ENCODE measurements at regions not wholly inside any gene's neighbourhood (a gene's known extent, or its start where the extent isn't known, plus 50 kb on each side); places are given as distances from the start of the nearest gene placed in this dataset.

- WGBS (ENCODE audit: insufficient coverage, insufficient replicate concordance, low lambda C conversion rate, missing lambda C conversion rate): 0% methylated on average over 2 of the region's 2 CpGs
- FAIRE-seq (no peak), ATAC-seq (no peak), DNase-seq (ENCODE audit: low read depth, low spot score) (no peak)
- ChIA-PET SMC1A (ENCODE audit: uncharacterized antibody, unreplicated experiment) (no interaction called here), CTCF (no interaction called here), POLR2A (interaction anchor here (0.6 kb wide), 1 partner anchor 12 kb away, joined by 3 read pairs; no protein-coding TSS in a partner anchor), RAD21 (ENCODE audit: unreplicated experiment) (no interaction called here)
- H3K4me1 ChIP-seq (ENCODE audit: control insufficient read depth, insufficient read depth, low read length): no peaks in the 10 kb centered on the region
- H3K9ac ChIP-seq (ENCODE audit: control insufficient read depth, insufficient read depth, low read length): no peak overlapping the region
- intact Hi-C loops (cut with micrococcal nuclease; ENCODE audit: unreplicated experiment) (no loop called here), in situ Hi-C loops (cut with MboI) (no loop called here)
- H2AFZ ChIP-seq (ENCODE audit: control insufficient read depth, low read depth, low read length): no peak overlapping the region
- no peaks in the 10 kb centered on the region for H3K36me3 ChIP-seq (ENCODE audit: control insufficient read depth in 2 of 2, insufficient read depth in 2 of 2, low read length in 1 of 2)
- H3K4me3 ChIP-seq: no peak overlapping the region
- no peaks in the 10 kb centered on the region for H4K20me1 ChIP-seq (ENCODE audit: control insufficient read depth, insufficient read depth)
- BruUV-seq (replicated peaks): no TSS peak
- H3K9me3 ChIP-seq (replicated peaks; ENCODE audit: control insufficient read depth, insufficient read depth, low read length): no peaks in the 10 kb centered on the region
- no peak overlapping the region for H3K4me2 ChIP-seq (ENCODE audit: control insufficient read depth, insufficient read depth)
- H3K27ac ChIP-seq (ENCODE audit: control insufficient read depth, insufficient read depth): no peak overlapping the region
- H3K27me3 ChIP-seq (replicated peaks in 1 of 2; ENCODE audit: control insufficient read depth in 2 of 2, insufficient read depth in 2 of 2, low read length in 1 of 2): no peaks in the 10 kb centered on the region
- no peaks in the 10 kb centered on the region for H3K79me2 ChIP-seq (ENCODE audit: control insufficient read depth, insufficient read depth, low read length)
- TF ChIP-seq, protein P1, sequence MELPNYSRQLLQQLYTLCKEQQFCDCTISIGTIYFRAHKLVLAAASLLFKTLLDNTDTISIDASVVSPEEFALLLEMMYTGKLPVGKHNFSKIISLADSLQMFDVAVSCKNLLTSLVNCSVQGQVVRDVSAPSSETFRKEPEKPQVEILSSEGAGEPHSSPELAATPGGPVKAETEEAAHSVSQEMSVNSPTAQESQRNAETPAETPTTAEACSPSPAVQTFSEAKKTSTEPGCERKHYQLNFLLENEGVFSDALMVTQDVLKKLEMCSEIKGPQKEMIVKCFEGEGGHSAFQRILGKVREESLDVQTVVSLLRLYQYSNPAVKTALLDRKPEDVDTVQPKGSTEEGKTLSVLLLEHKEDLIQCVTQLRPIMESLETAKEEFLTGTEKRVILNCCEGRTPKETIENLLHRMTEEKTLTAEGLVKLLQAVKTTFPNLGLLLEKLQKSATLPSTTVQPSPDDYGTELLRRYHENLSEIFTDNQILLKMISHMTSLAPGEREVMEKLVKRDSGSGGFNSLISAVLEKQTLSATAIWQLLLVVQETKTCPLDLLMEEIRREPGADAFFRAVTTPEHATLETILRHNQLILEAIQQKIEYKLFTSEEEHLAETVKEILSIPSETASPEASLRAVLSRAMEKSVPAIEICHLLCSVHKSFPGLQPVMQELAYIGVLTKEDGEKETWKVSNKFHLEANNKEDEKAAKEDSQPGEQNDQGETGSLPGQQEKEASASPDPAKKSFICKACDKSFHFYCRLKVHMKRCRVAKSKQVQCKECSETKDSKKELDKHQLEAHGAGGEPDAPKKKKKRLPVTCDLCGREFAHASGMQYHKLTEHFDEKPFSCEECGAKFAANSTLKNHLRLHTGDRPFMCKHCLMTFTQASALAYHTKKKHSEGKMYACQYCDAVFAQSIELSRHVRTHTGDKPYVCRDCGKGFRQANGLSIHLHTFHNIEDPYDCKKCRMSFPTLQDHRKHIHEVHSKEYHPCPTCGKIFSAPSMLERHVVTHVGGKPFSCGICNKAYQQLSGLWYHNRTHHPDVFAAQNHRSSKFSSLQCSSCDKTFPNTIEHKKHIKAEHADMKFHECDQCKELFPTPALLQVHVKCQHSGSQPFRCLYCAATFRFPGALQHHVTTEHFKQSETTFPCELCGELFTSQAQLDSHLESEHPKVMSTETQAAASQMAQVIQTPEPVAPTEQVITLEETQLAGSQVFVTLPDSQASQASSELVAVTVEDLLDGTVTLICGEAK (IDR thresholded peaks at IDR 0.05; ENCODE audit: borderline replicate concordance): no peak
- TF ChIP-seq ETV6 (conservative IDR thresholded peaks at IDR 0.05 in 1 of 2, IDR thresholded peaks at IDR 0.05 in 1 of 2; ENCODE audit: borderline replicate concordance in 1 of 2, low read depth in 1 of 2) (no peak), PAX5 (IDR thresholded peaks at IDR 0.05; ENCODE audit: borderline replicate concordance, low read depth, low read length) (no peak), RB1 (IDR thresholded peaks at IDR 0.05; ENCODE audit: borderline replicate concordance) (no peak), CEBPB (IDR thresholded peaks at IDR 0.05; ENCODE audit: borderline replicate concordance in 1 of 2, low read depth in 2 of 2, low read length in 2 of 2) (no peak), SIN3A (IDR thresholded peaks at IDR 0.05; ENCODE audit: low read depth, low read length) (no peak), IKZF2 (IDR thresholded peaks at IDR 0.05) (no peak), CBFB (IDR thresholded peaks at IDR 0.05; ENCODE audit: low read depth) (no peak), POLR2AphosphoS2 (IDR thresholded peaks at IDR 0.05; ENCODE audit: low read depth, low read length) (no peak), RUNX3 (IDR thresholded peaks at IDR 0.05; ENCODE audit: low read length) (no peak)
These were observed 524.1 kb upstream of the CNTNAP5 start for GRCh38 chr2:123500988-123501387.
